ENCODE measurements at regions not wholly inside any gene's neighbourhood (a gene's known extent, or its start where the extent isn't known, plus 50 kb on each side); places are given as distances from the start of the nearest gene placed in this dataset.

DNA sequence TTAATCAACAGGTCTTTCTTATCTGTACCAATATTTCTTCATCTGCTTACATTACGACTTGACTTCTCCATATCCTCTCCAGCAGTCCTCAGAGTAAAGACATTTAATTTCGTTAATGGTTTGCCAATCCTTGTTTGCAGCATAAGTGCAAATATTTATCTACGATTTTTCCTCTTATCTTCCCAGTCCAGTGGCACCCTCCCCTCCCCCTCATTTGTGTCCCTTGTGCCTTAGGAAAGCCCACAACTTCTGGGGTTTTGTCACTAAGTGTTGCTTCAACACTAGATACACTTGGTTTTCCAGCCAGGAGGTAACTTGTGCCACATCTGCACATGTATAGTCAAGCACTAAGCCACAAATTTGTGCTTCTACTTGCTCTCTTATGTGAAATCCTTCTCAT is 327.2 kb downstream of the CBLN4 start:
- TF ChIP-seq, protein P1, sequence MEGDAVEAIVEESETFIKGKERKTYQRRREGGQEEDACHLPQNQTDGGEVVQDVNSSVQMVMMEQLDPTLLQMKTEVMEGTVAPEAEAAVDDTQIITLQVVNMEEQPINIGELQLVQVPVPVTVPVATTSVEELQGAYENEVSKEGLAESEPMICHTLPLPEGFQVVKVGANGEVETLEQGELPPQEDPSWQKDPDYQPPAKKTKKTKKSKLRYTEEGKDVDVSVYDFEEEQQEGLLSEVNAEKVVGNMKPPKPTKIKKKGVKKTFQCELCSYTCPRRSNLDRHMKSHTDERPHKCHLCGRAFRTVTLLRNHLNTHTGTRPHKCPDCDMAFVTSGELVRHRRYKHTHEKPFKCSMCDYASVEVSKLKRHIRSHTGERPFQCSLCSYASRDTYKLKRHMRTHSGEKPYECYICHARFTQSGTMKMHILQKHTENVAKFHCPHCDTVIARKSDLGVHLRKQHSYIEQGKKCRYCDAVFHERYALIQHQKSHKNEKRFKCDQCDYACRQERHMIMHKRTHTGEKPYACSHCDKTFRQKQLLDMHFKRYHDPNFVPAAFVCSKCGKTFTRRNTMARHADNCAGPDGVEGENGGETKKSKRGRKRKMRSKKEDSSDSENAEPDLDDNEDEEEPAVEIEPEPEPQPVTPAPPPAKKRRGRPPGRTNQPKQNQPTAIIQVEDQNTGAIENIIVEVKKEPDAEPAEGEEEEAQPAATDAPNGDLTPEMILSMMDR (IDR thresholded peaks at IDR 0.05; ENCODE audit: low read depth, low read length) = no peak
- TF ChIP-seq POLR2A (IDR thresholded peaks at IDR 0.05; ENCODE audit: extremely low read depth, insufficient read length) = no peak
